ENCODE measurements at regions not wholly inside any gene's neighbourhood (a gene's known extent, or its start where the extent isn't known, plus 50 kb on each side); places are given as distances from the start of the nearest gene placed in this dataset.
"Not testable (repeated sequence)": the region's sequence is repeated elsewhere in the genome, so short reads cannot be mapped to it uniquely, and the experiment has no call there.

GRCh38 chr2:142571934-142572333 is 305.5 kb upstream of the KYNU start:
- no peak for DNase-seq

- no peak for DNase-seq
Observed at GRCh38 chr2:142562900-142563299, 314.6 kb upstream of the KYNU start.

GRCh38 chr2:142561656-142562055 is 315.8 kb upstream of the KYNU start:
- no peak for DNase-seq

- no peak for DNase-seq
Observed at GRCh38 chr2:142557391-142557790, 320.1 kb upstream of the KYNU start.

GRCh38 chr2:142545999-142546398 is 331.5 kb upstream of the KYNU start:
- DNase-seq: not testable (repeated sequence)

- no peak for DNase-seq
Observed at GRCh38 chr2:142545036-142545435, 332.4 kb upstream of the KYNU start.

GRCh38 chr2:142544173-142544572 is 333.3 kb upstream of the KYNU start:
- no peak for DNase-seq

GRCh38 chr2:142542431-142542910 is 335.0 kb upstream of the KYNU start:
- DNase-seq: no peak

GRCh38 chr2:142536966-142537365 is 340.5 kb upstream of the KYNU start:
- DNase-seq: no peak

GRCh38 chr2:142536492-142536891 is 341.0 kb upstream of the KYNU start:
- no peak for DNase-seq

- no peak for DNase-seq
Observed at GRCh38 chr2:142535311-142535710, 342.2 kb upstream of the KYNU start.

GRCh38 chr2:142533177-142533576 is 344.3 kb upstream of the KYNU start:
- DNase-seq: no peak

GRCh38 chr2:142531377-142531776 is 346.1 kb upstream of the KYNU start:
- DNase-seq: no peak

GRCh38 chr2:142525720-142526119 is 351.7 kb upstream of the KYNU start:
- no peak for DNase-seq

GRCh38 chr2:142521492-142521891 is 356.0 kb upstream of the KYNU start:
- DNase-seq: no peak

- DNase-seq: no peak
Observed at GRCh38 chr2:142515493-142515892, 362.0 kb upstream of the KYNU start.

- DNase-seq: no peak
Observed at GRCh38 chr2:142509401-142509800, 368.1 kb upstream of the KYNU start.

- DNase-seq: no peak
Observed at GRCh38 chr2:142504754-142505153, 372.7 kb upstream of the KYNU start.

- DNase-seq: no peak
Observed at GRCh38 chr2:142502402-142502801, 371.6 kb upstream of the LRP1B start.

GRCh38 chr2:142495141-142495540 is 364.3 kb upstream of the LRP1B start:
- DNase-seq: peak; percentile 3

GRCh38 chr2:142489631-142490030 is 358.8 kb upstream of the LRP1B start:
- DNase-seq: not testable (repeated sequence)

GRCh38 chr2:142484111-142484510 is 353.3 kb upstream of the LRP1B start:
- no peak for DNase-seq

- DNase-seq: no peak
Observed at GRCh38 chr2:142483653-142484052, 352.8 kb upstream of the LRP1B start.

- no peak for DNase-seq
Observed at GRCh38 chr2:142478206-142478605, 347.4 kb upstream of the LRP1B start.

GRCh38 chr2:142472382-142472781 is 341.6 kb upstream of the LRP1B start:
- no peak for DNase-seq

- DNase-seq: no peak
Observed at GRCh38 chr2:142467321-142467720, 336.5 kb upstream of the LRP1B start.

All from NCI-H510A (cell line).